ENCODE measurements at regions not wholly inside any gene's neighbourhood (a gene's known extent, or its start where the extent isn't known, plus 50 kb on each side); places are given as distances from the start of the nearest gene placed in this dataset.

- H3K4me1 ChIP-seq (ENCODE audit: control insufficient read depth in 5 of 5, insufficient read depth in 5 of 5, low read length in 5 of 5): peaks cover 0 to 6% (median 3%) of the 10 kb centered on the region in 5 donors
- H3K4me3 ChIP-seq (ENCODE audit: low read depth in 1 of 5, low read length in 5 of 5): no peak overlapping the region
- H3K36me3 ChIP-seq (ENCODE audit: control insufficient read depth in 5 of 5, insufficient read depth in 5 of 5, low read length in 5 of 5): no peaks in the 10 kb centered on the region
- no peak overlapping the region for H3K9ac ChIP-seq (ENCODE audit: low read length in 5 of 5)
- H3K27me3 ChIP-seq (ENCODE audit: control insufficient read depth in 5 of 5, insufficient read depth in 4 of 5, low read length in 5 of 5): peaks cover 0 to 4% (median 0%) of the 10 kb centered on the region in 5 donors
- H3K27ac ChIP-seq (ENCODE audit: low read depth, low read length): no peak overlapping the region
- no peaks in the 10 kb centered on the region for H3K9me3 ChIP-seq (ENCODE audit: control insufficient read depth in 5 of 5, low read length in 5 of 5)
These were observed 117.8 kb downstream of the SETD4 start for GRCh38 chr21:35942211-35943144.

- peak overlapping the region in 1 of 5 donors; percentile 20 for H3K9ac ChIP-seq (ENCODE audit: low read length in 5 of 5)
- no peaks in the 10 kb centered on the region for H3K36me3 ChIP-seq (ENCODE audit: control insufficient read depth in 5 of 5, insufficient read depth in 5 of 5, low read length in 5 of 5)
- H3K27ac ChIP-seq (ENCODE audit: low read depth, low read length): no peak overlapping the region
- no peaks in the 10 kb centered on the region for H3K9me3 ChIP-seq (ENCODE audit: control insufficient read depth in 5 of 5, low read length in 5 of 5)
- peaks cover 0 to 4% (median 0%) of the 10 kb centered on the region in 5 donors for H3K27me3 ChIP-seq (ENCODE audit: control insufficient read depth in 5 of 5, insufficient read depth in 4 of 5, low read length in 5 of 5)
- peaks cover 0 to 6% (median 3%) of the 10 kb centered on the region in 5 donors for H3K4me1 ChIP-seq (ENCODE audit: control insufficient read depth in 5 of 5, insufficient read depth in 5 of 5, low read length in 5 of 5)
- H3K4me3 ChIP-seq (ENCODE audit: low read depth in 1 of 5, low read length in 5 of 5): peak overlapping the region in 2 of 5 donors; percentile 6 to 12
These were observed 120.0 kb downstream of the SETD4 start for GRCh38 chr21:35940074-35940927.

- Histone ChIP-seq H3K27me3 (ENCODE audit: control insufficient read depth in 5 of 5, insufficient read depth in 4 of 5, low read length in 5 of 5) (peaks cover 0 to 4% (median 0%) of the 10 kb centered on the region in 5 donors), H3K9ac (ENCODE audit: low read length in 5 of 5) (no peak overlapping the region), H3K27ac (ENCODE audit: low read depth, low read length) (no peak overlapping the region), H3K4me3 (ENCODE audit: low read depth in 1 of 5, low read length in 5 of 5) (no peak overlapping the region), H3K4me1 (ENCODE audit: control insufficient read depth in 5 of 5, insufficient read depth in 5 of 5, low read length in 5 of 5) (peaks cover 0 to 9% (median 4%) of the 10 kb centered on the region in 5 donors), H3K9me3 (ENCODE audit: control insufficient read depth in 5 of 5, low read length in 5 of 5) (peaks cover 0 to 5% (median 0%) of the 10 kb centered on the region in 5 donors), H3K36me3 (ENCODE audit: control insufficient read depth in 5 of 5, insufficient read depth in 5 of 5, low read length in 5 of 5) (no peaks in the 10 kb centered on the region)
These were observed 121.9 kb downstream of the SETD4 start for GRCh38 chr21:35938446-35938845.

GRCh38 chr21:35933466-35933865 is 126.9 kb downstream of the SETD4 start:
- H3K4me1 ChIP-seq (ENCODE audit: control insufficient read depth in 5 of 5, insufficient read depth in 5 of 5, low read length in 5 of 5): peaks cover 3 to 18% (median 9%) of the 10 kb centered on the region in 5 donors
- no peaks in the 10 kb centered on the region for H3K36me3 ChIP-seq (ENCODE audit: control insufficient read depth in 5 of 5, insufficient read depth in 5 of 5, low read length in 5 of 5)
- H3K27ac ChIP-seq (ENCODE audit: low read depth, low read length): peak overlapping the region; percentile 22
- no peak overlapping the region for H3K9ac ChIP-seq (ENCODE audit: low read length in 5 of 5)
- H3K27me3 ChIP-seq (ENCODE audit: control insufficient read depth in 5 of 5, insufficient read depth in 4 of 5, low read length in 5 of 5): no peaks in the 10 kb centered on the region
- H3K9me3 ChIP-seq (ENCODE audit: control insufficient read depth in 5 of 5, low read length in 5 of 5): peaks cover 0 to 5% (median 0%) of the 10 kb centered on the region in 5 donors
- no peak overlapping the region for H3K4me3 ChIP-seq (ENCODE audit: low read depth in 1 of 5, low read length in 5 of 5)

- H3K9me3 ChIP-seq (ENCODE audit: control insufficient read depth in 5 of 5, low read length in 5 of 5): peaks cover 0 to 5% (median 0%) of the 10 kb centered on the region in 5 donors
- peak overlapping the region; percentile 34 for H3K27ac ChIP-seq (ENCODE audit: low read depth, low read length)
- H3K27me3 ChIP-seq (ENCODE audit: control insufficient read depth in 5 of 5, insufficient read depth in 4 of 5, low read length in 5 of 5): peaks cover 0 to under 1% (median 0%) of the 10 kb centered on the region in 5 donors
- peaks cover 3 to 18% (median 9%) of the 10 kb centered on the region in 5 donors for H3K4me1 ChIP-seq (ENCODE audit: control insufficient read depth in 5 of 5, insufficient read depth in 5 of 5, low read length in 5 of 5)
- H3K36me3 ChIP-seq (ENCODE audit: control insufficient read depth in 5 of 5, insufficient read depth in 5 of 5, low read length in 5 of 5): no peaks in the 10 kb centered on the region
- H3K4me3 ChIP-seq (ENCODE audit: low read depth in 1 of 5, low read length in 5 of 5): no peak overlapping the region
- no peak overlapping the region for H3K9ac ChIP-seq (ENCODE audit: low read length in 5 of 5)
These were observed 128.0 kb downstream of the SETD4 start for GRCh38 chr21:35932232-35932911.

GRCh38 chr21:35929901-35930300 is 130.4 kb downstream of the SETD4 start:
- Histone ChIP-seq H3K9me3 (ENCODE audit: control insufficient read depth in 5 of 5, low read length in 5 of 5) (peaks cover 0 to 5% (median 0%) of the 10 kb centered on the region in 5 donors), H3K27ac (ENCODE audit: low read depth, low read length) (no peak overlapping the region), H3K36me3 (ENCODE audit: control insufficient read depth in 5 of 5, insufficient read depth in 5 of 5, low read length in 5 of 5) (no peaks in the 10 kb centered on the region), H3K4me3 (ENCODE audit: low read depth in 1 of 5, low read length in 5 of 5) (no peak overlapping the region), H3K27me3 (ENCODE audit: control insufficient read depth in 5 of 5, insufficient read depth in 4 of 5, low read length in 5 of 5) (peaks cover 0 to 5% (median 0%) of the 10 kb centered on the region in 5 donors), H3K9ac (ENCODE audit: low read length in 5 of 5) (no peak overlapping the region), H3K4me1 (ENCODE audit: control insufficient read depth in 5 of 5, insufficient read depth in 5 of 5, low read length in 5 of 5) (peaks cover 4 to 20% (median 9%) of the 10 kb centered on the region in 5 donors)

- Histone ChIP-seq H3K36me3 (ENCODE audit: control insufficient read depth in 5 of 5, insufficient read depth in 5 of 5, low read length in 5 of 5) (no peaks in the 10 kb centered on the region), H3K4me3 (ENCODE audit: low read depth in 1 of 5, low read length in 5 of 5) (no peak overlapping the region), H3K9ac (ENCODE audit: low read length in 5 of 5) (no peak overlapping the region), H3K4me1 (ENCODE audit: control insufficient read depth in 5 of 5, insufficient read depth in 5 of 5, low read length in 5 of 5) (peaks cover 4 to 16% (median 7%) of the 10 kb centered on the region in 5 donors), H3K9me3 (ENCODE audit: control insufficient read depth in 5 of 5, low read length in 5 of 5) (no peaks in the 10 kb centered on the region), H3K27ac (ENCODE audit: low read depth, low read length) (no peak overlapping the region), H3K27me3 (ENCODE audit: control insufficient read depth in 5 of 5, insufficient read depth in 4 of 5, low read length in 5 of 5) (peaks cover 0 to 5% (median 0%) of the 10 kb centered on the region in 5 donors)
These were observed 133.1 kb downstream of the SETD4 start for GRCh38 chr21:35927262-35927661.

- no peak overlapping the region for H3K9ac ChIP-seq (ENCODE audit: low read length in 5 of 5)
- no peak overlapping the region for H3K27ac ChIP-seq (ENCODE audit: low read depth, low read length)
- peaks cover 0 to 5% (median 0%) of the 10 kb centered on the region in 5 donors for H3K27me3 ChIP-seq (ENCODE audit: control insufficient read depth in 5 of 5, insufficient read depth in 4 of 5, low read length in 5 of 5)
- no peak overlapping the region for H3K4me3 ChIP-seq (ENCODE audit: low read depth in 1 of 5, low read length in 5 of 5)
- H3K9me3 ChIP-seq (ENCODE audit: control insufficient read depth in 5 of 5, low read length in 5 of 5): no peaks in the 10 kb centered on the region
- no peaks in the 10 kb centered on the region for H3K36me3 ChIP-seq (ENCODE audit: control insufficient read depth in 5 of 5, insufficient read depth in 5 of 5, low read length in 5 of 5)
- peaks cover 3 to 10% (median 4%) of the 10 kb centered on the region in 5 donors for H3K4me1 ChIP-seq (ENCODE audit: control insufficient read depth in 5 of 5, insufficient read depth in 5 of 5, low read length in 5 of 5)
These were observed 134.2 kb downstream of the SETD4 start for GRCh38 chr21:35926003-35926740.

- H3K9ac ChIP-seq (ENCODE audit: low read length in 5 of 5): no peak overlapping the region
- no peak overlapping the region for H3K27ac ChIP-seq (ENCODE audit: low read depth, low read length)
- H3K27me3 ChIP-seq (ENCODE audit: control insufficient read depth in 5 of 5, insufficient read depth in 4 of 5, low read length in 5 of 5): peaks cover 0 to 5% (median 0%) of the 10 kb centered on the region in 5 donors
- no peaks in the 10 kb centered on the region for H3K36me3 ChIP-seq (ENCODE audit: control insufficient read depth in 5 of 5, insufficient read depth in 5 of 5, low read length in 5 of 5)
- H3K9me3 ChIP-seq (ENCODE audit: control insufficient read depth in 5 of 5, low read length in 5 of 5): no peaks in the 10 kb centered on the region
- peaks cover 3 to 10% (median 4%) of the 10 kb centered on the region in 5 donors for H3K4me1 ChIP-seq (ENCODE audit: control insufficient read depth in 5 of 5, insufficient read depth in 5 of 5, low read length in 5 of 5)
- no peak overlapping the region for H3K4me3 ChIP-seq (ENCODE audit: low read depth in 1 of 5, low read length in 5 of 5)
These were observed 134.8 kb downstream of the SETD4 start for GRCh38 chr21:35925497-35925896.

Measured in subcutaneous abdominal adipose tissue (tissue), 5 donors.